ENCODE measurements at regions not wholly inside any gene's neighbourhood (a gene's known extent, or its start where the extent isn't known, plus 50 kb on each side); places are given as distances from the start of the nearest gene placed in this dataset.

DNA sequence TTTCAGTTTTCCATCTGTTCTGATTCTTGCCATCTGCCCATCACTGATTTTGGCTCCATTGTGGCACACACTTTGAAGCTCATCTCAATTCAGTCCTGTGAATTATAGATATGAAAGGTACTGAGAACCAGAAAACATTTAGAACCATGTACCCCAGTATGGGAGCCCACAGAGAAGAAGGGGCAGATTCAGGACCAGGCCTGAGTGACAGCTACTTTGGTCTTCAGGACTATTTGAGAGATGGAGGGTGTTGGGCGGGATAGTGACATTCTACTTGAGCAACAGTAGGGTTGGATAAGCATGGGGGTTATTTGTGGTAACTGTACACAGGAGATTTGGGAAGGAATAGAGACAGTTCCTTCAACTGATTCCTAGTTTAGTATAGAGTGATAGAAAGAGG is 259.2 kb upstream of the MANEA start:
- TF ChIP-seq, protein P1, sequence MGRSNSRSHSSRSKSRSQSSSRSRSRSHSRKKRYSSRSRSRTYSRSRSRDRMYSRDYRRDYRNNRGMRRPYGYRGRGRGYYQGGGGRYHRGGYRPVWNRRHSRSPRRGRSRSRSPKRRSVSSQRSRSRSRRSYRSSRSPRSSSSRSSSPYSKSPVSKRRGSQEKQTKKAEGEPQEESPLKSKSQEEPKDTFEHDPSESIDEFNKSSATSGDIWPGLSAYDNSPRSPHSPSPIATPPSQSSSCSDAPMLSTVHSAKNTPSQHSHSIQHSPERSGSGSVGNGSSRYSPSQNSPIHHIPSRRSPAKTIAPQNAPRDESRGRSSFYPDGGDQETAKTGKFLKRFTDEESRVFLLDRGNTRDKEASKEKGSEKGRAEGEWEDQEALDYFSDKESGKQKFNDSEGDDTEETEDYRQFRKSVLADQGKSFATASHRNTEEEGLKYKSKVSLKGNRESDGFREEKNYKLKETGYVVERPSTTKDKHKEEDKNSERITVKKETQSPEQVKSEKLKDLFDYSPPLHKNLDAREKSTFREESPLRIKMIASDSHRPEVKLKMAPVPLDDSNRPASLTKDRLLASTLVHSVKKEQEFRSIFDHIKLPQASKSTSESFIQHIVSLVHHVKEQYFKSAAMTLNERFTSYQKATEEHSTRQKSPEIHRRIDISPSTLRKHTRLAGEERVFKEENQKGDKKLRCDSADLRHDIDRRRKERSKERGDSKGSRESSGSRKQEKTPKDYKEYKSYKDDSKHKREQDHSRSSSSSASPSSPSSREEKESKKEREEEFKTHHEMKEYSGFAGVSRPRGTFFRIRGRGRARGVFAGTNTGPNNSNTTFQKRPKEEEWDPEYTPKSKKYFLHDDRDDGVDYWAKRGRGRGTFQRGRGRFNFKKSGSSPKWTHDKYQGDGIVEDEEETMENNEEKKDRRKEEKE (IDR thresholded peaks at IDR 0.05) = no peak
- TF ChIP-seq ETV6 (conservative IDR thresholded peaks at IDR 0.05 in 1 of 2, IDR thresholded peaks at IDR 0.05 in 1 of 2; ENCODE audit: borderline replicate concordance in 1 of 2, low read depth in 1 of 2) = no peak
- no peak for TF ChIP-seq RELA (IDR thresholded peaks at IDR 0.05; ENCODE audit: borderline replicate concordance, partially characterized antibody)
- no peak for TF ChIP-seq TCF3 (IDR thresholded peaks at IDR 0.05; ENCODE audit: borderline replicate concordance, insufficient read depth, low read depth, low read length)
- no peaks in the 10 kb centered on the region for H3K36me3 ChIP-seq (ENCODE audit: control insufficient read depth in 2 of 2, insufficient read depth in 2 of 2, low read length in 1 of 2)
- no TSS peak for BruUV-seq (replicated peaks)
- 0% methylated on average over 1 of the region's 1 CpG for WGBS (ENCODE audit: insufficient coverage, insufficient replicate concordance, low lambda C conversion rate, missing lambda C conversion rate)
- no peak overlapping the region for H3K27ac ChIP-seq (ENCODE audit: control insufficient read depth, insufficient read depth)
- H3K27me3 ChIP-seq (replicated peaks in 1 of 2; ENCODE audit: control insufficient read depth in 2 of 2, insufficient read depth in 2 of 2, low read length in 1 of 2) = no peaks in the 10 kb centered on the region
- no peaks in the 10 kb centered on the region for H3K9me3 ChIP-seq (replicated peaks; ENCODE audit: control insufficient read depth, insufficient read depth, low read length)
- ATAC-seq (no peak), FAIRE-seq (no peak), DNase-seq (ENCODE audit: low read depth, low spot score) (no peak)
- no peak overlapping the region for H3K9ac ChIP-seq (ENCODE audit: control insufficient read depth, insufficient read depth, low read length)
- CTCF ChIA-PET = no interaction called here
- SMC1A ChIA-PET (ENCODE audit: uncharacterized antibody, unreplicated experiment) = interaction anchor here (0.9 kb wide), 1 partner anchor 38 kb away, joined by 3 read pairs; no protein-coding TSS in a partner anchor
- POLR2A ChIA-PET = no interaction called here
- no peak overlapping the region for H2AFZ ChIP-seq (ENCODE audit: control insufficient read depth, low read depth, low read length)
- in situ Hi-C loops (cut with MboI) (no loop called here), intact Hi-C loops (cut with micrococcal nuclease; ENCODE audit: unreplicated experiment) (no loop called here)
- H3K4me2 ChIP-seq (ENCODE audit: control insufficient read depth, insufficient read depth) = no peak overlapping the region
- H3K4me1 ChIP-seq (ENCODE audit: control insufficient read depth, insufficient read depth, low read length) = no peaks in the 10 kb centered on the region
- no peaks in the 10 kb centered on the region for H4K20me1 ChIP-seq (ENCODE audit: control insufficient read depth, insufficient read depth)
- H3K79me2 ChIP-seq (ENCODE audit: control insufficient read depth, insufficient read depth, low read length) = no peaks in the 10 kb centered on the region
- no peak overlapping the region for H3K4me3 ChIP-seq
- RAD21 ChIA-PET (ENCODE audit: unreplicated experiment) = no interaction called here

DNA sequence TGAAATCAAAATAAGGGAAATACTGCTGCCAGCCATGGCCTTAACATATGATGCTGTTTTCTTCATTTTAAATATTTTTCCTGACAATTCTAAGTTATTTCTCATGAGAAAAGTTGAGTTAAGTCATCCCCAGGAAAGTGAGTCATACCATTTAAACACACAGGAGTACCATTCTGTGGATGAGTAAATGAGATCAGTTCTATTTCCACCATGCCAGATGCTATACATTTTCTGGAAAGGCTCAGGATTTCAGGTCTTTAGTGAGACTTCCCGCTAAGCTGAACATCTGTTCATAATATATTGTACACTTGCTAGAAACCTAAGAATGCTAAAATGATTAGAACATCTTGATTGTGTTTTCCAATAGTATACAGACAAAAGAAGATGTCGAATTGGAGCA is 256.2 kb upstream of the MANEA start:
- POLR2A ChIA-PET = no interaction called here
- RAD21 ChIA-PET (ENCODE audit: unreplicated experiment) = no interaction called here
- in situ Hi-C loops (cut with MboI) = no loop called here

More for the DNA sequence above, 256.2 kb upstream of the MANEA start:
- ATAC-seq (no peak), DNase-seq (ENCODE audit: low read depth, low spot score) (no peak), FAIRE-seq (no peak)
- Histone ChIP-seq H3K79me2 (ENCODE audit: control insufficient read depth, insufficient read depth, low read length) (no peaks in the 10 kb centered on the region), H3K4me2 (ENCODE audit: control insufficient read depth, insufficient read depth) (no peak overlapping the region), H3K9ac (ENCODE audit: control insufficient read depth, insufficient read depth, low read length) (no peak overlapping the region), H3K27me3 (replicated peaks in 1 of 2; ENCODE audit: control insufficient read depth in 2 of 2, insufficient read depth in 2 of 2, low read length in 1 of 2) (no peaks in the 10 kb centered on the region), H3K36me3 (ENCODE audit: control insufficient read depth in 2 of 2, insufficient read depth in 2 of 2, low read length in 1 of 2) (no peaks in the 10 kb centered on the region), H2AFZ (ENCODE audit: control insufficient read depth, low read depth, low read length) (no peak overlapping the region), H4K20me1 (ENCODE audit: control insufficient read depth, insufficient read depth) (no peaks in the 10 kb centered on the region), H3K4me1 (ENCODE audit: control insufficient read depth, insufficient read depth, low read length) (no peaks in the 10 kb centered on the region), H3K9me3 (replicated peaks; ENCODE audit: control insufficient read depth, insufficient read depth, low read length) (no peaks in the 10 kb centered on the region), H3K4me3 (no peak overlapping the region), H3K27ac (ENCODE audit: control insufficient read depth, insufficient read depth) (no peak overlapping the region)
- intact Hi-C loops (cut with micrococcal nuclease; ENCODE audit: unreplicated experiment) = no loop called here
- TF ChIP-seq, protein P2, sequence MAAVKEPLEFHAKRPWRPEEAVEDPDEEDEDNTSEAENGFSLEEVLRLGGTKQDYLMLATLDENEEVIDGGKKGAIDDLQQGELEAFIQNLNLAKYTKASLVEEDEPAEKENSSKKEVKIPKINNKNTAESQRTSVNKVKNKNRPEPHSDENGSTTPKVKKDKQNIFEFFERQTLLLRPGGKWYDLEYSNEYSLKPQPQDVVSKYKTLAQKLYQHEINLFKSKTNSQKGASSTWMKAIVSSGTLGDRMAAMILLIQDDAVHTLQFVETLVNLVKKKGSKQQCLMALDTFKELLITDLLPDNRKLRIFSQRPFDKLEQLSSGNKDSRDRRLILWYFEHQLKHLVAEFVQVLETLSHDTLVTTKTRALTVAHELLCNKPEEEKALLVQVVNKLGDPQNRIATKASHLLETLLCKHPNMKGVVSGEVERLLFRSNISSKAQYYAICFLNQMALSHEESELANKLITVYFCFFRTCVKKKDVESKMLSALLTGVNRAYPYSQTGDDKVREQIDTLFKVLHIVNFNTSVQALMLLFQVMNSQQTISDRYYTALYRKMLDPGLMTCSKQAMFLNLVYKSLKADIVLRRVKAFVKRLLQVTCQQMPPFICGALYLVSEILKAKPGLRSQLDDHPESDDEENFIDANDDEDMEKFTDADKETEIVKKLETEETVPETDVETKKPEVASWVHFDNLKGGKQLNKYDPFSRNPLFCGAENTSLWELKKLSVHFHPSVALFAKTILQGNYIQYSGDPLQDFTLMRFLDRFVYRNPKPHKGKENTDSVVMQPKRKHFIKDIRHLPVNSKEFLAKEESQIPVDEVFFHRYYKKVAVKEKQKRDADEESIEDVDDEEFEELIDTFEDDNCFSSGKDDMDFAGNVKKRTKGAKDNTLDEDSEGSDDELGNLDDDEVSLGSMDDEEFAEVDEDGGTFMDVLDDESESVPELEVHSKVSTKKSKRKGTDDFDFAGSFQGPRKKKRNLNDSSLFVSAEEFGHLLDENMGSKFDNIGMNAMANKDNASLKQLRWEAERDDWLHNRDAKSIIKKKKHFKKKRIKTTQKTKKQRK (IDR thresholded peaks at IDR 0.05; ENCODE audit: low read depth, low read length) = no peak
- TF ChIP-seq MYB (IDR thresholded peaks at IDR 0.05; ENCODE audit: borderline replicate concordance, low read depth, low read length) (no peak), EGR1 (IDR thresholded peaks at IDR 0.05; ENCODE audit: borderline replicate concordance in 1 of 2, low read depth in 2 of 2, low read length in 2 of 2) (no peak)
- ChIA-PET SMC1A (ENCODE audit: uncharacterized antibody, unreplicated experiment) (no interaction called here), CTCF (no interaction called here)
- no TSS peak for BruUV-seq (replicated peaks)
- WGBS (ENCODE audit: insufficient coverage, insufficient replicate concordance, low lambda C conversion rate, missing lambda C conversion rate) = 2% methylated on average over 2 of the region's 2 CpGs

Measured in GM12878 (cell line).